GM19238 (cell line): ENCODE measurements at regions not wholly inside any gene's neighbourhood (a gene's known extent, or its start where the extent isn't known, plus 50 kb on each side); places are given as distances from the start of the nearest gene placed in this dataset.

Experiments
- DNase-seq: peaks from one replicate; pipeline ENCODE4 v3.0.0; 2011; ENCODE audit warnings: low spot score; ENCODE audit not compliant: insufficient read length

DNA sequence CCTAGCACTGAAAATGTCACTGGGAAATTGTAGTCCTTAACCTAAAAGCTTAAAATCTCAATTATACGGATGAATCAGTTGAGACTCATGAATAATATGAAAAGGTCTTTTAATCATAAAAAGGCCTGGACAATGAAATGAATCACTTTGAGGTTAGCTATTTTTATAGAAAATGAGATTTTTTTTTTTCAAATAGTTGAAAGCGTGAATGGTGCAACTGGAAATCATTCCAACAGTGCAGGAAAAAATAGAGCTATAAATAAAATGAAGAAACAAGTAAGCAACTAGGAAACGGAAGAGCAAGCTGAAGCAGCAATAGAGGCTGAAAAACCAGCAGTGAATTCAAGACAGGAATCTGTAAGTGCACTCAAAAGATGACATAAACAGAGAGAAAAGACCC lies 142.9 kb downstream of the BACH1 start:
- DNase-seq = no peak

DNA sequence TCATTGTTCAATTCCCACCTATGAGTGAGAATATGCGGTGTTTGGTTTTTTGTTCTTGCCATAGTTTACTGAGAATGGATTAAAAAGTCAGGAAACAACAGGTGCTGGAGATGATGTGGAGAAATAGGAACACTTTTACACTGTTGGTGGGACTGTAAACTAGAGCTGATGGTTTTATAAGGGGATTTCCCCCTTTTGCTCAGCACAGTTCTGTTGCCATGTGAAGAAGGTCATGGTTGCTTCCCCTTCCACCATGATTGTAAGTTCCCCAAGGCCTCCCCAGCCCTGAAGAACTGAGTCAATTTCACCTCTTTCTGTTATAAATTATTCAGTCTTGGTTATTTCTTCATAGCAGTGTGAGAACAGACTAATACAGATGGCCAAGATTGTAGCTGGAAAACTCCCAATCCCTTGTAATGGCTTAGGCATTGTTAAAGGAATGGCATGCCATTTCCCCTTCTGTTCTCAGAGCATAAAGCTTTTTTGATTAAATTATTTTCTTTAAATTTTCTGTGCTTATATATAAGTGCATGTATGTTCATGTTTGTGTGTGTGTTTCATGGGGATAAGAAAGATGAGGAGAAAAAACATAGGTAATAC lies 144.8 kb downstream of the BACH1 start:
- DNase-seq = no peak

DNA sequence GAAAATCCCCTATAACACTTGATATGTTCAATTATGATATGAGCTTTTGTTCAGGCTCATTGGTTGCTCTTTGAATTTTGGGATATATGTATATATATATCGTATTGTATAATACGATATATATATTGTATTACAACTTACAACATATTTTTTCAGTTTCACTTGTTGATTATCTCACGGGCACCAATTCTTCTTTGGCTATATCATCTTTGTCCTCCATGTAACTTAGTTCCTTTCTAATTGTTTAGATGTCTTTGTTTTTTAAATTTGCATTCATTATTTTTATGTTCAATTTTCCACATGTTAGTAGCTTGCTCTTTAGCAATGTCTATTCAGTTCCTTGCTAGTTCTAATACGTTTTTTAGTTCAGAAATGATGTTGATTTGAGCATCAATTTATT lies 150.0 kb downstream of the BACH1 start:
- no peak for DNase-seq

DNA sequence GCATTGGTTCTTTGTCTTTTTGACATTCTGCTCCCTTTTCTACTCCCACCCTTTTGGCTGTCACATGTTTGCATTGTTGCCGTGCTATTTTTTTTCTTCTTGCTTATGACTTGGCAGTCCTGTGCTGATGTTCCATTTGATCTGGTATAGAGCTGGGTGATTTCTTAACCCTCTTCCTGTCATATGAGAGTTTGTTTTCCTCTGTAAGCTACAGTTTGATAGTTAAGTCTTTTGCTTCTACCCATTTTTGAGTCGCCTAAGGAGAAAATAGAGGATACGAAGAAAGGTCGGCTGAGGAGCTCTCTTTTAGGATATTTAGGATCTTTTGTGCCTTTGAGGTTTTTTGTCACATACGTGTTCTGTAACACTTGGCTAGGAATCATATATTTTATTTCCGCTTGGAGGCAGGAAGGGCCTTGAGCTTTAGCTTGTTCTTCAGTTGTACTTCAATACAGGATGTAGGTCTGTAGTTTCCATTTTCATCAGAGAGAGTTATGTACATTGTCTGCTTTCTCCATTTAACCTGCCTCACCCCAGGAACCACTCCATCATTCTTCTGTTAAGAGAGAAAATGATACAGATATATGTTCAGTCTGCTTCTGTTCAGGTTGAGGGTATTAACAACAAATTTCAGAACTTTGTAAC lies 150.7 kb downstream of the BACH1 start:
- DNase-seq = no peak

DNA sequence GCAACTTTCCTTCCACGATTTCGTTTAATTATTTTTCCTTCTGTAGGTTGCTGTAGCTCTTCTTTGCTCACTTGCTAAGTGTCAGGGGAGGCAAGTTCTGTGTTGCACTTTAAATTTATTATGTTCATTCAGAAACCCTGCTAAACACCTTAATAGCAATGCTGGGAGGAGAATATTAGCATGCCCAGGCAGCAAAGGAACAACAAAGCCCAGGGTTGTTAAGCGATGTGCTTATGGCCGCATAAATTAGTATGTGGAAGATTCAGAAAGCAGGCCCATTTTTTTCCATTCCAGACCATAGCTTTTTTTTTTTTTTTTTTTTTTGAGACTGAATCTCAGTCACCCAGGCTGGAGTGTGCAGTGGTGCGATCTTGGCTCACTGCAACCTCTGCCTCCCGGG lies 151.3 kb downstream of the BACH1 start:
- DNase-seq = no peak

DNA sequence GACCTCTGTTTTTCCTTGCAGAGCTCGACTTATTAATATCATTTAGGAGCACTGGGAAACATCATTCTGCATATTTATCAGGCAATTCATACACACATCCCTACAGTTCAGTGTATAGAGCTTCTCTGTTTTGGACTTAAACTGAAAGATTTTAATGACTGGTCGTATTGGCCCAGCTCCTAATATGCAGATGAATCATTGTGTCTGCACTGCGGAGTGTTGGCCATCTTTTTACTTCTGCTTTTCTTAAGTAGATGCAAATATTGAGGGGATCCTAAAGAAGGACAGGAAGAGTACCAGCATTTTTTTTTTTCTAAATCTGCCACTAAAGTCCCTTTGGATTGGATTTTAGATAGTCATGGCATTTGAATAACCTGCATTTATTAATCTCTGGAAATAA lies 154.8 kb downstream of the BACH1 start:
- no peak for DNase-seq

GRCh38 chr21:29454179-29454578 lies 155.5 kb downstream of the BACH1 start:
- DNase-seq = no peak

GRCh38 chr21:29462479-29462878 lies 163.8 kb downstream of the BACH1 start:
- no peak for DNase-seq

DNA sequence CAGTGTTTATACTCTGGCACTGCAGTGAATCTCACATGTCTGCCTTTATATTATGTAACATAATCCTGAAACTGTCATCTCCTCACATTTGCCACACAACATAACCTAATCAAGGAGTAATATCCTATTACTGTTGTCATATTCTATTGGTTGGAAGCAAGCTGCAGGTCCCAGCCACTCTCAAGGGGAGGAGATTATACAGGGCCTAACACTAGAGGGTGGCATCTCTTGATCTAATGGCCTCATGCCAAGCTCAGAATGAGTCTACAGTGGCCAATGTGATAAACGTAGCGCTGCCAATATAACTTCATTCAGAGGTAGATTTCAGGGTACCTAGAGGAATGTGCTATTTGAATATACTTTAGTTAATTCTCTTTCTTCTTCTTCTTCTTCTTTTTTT lies 166.8 kb downstream of the BACH1 start:
- DNase-seq = no peak

DNA sequence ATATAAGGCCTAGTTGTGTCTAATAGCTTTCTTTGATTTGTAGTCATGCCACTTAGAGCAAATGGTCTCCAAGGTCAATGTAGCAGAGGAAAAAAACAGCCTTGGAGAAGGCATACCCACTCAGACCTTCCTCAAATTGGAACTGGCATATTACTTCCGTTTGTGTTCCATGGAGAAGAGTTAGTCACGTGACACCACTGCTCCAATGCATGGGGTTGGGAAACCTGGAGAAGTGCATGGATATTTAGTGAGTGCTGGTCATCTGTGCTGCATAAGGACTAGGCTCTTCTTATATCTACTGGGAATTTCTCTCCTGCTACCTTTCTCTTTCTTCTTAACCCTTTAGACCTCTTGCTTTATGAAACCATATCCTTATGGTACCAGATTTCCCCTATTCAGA lies 167.8 kb downstream of the BACH1 start:
- no peak for DNase-seq

DNA sequence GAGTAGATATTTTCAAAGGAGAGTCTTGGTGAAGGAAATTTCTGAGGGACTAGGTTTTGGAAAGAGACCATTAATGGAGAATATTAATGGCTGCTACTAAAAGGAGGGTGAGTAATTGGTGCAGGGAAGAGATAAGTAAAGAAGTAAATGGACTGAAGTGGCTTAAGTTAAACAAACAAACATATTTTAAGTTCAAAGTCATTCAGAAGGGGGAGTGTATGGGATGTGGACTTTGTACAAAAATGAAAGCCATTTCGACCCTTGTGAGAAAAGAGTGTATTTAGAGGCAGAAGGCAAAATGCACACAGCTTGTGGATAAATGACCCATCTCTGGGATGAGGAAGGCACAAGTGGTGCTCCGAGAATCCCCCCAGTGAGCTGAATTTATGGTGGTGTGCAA lies 171.7 kb downstream of the BACH1 start:
- no peak for DNase-seq

- no peak for DNase-seq
These were observed 175.1 kb downstream of the BACH1 start for GRCh38 chr21:29473808-29474207.

DNA sequence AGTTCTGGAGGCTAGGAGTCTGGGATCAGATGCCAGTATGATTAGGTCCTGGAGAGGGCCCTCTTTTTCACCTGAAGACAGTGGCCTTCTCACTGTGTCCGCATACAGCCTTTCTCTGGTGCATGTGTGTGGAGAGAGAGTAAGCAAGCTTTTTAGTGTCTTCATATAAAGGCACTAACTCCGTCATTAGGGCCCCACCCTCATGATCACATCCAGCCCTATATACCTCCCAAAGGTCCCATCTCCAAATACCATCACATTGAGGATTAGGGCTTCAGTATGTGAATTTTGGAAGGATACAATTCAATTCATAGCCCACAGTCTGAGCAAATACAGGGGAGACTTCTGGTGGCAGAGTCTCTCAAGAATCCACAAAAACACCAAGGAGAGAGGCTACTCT lies 176.6 kb downstream of the BACH1 start:
- DNase-seq = no peak

DNA sequence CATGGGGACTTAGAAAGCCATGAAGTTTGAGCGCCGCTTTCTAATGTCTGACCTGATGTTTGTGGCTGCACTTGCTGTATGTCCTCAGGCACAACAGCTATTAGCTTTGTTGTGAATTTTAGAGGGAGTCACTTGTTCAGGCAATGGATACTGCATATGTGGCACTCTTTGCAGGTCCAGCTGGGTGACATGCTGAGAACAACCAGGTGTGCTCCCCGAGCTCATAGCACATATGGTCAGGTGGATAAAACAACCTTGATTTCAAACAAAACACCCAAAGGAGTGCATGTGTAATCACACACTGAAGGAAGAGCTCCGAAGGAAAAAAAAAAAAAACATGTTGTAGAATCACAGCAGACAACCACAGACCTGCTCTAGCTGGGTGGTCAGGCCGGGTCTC lies 178.6 kb downstream of the BACH1 start:
- no peak for DNase-seq

DNA sequence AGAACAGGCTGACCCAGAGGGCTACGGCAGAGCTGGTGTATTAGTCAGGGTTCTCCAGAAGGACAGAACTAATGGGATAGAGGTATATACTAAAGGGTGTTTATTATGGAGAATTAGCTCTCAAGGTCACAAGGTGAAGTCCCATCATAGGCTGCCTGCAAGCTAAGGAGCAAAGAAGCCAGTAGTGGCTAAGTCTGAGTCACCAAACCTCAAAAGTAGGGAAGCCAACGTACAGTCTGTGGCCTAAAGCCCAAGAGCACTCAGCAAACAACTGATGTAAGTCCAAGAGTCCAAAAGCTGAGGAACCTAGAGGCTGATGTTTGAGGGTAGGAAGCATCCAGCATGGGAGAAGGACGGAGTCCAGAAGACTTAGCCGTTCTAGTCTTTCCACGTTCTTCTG lies 179.2 kb downstream of the BACH1 start:
- no peak for DNase-seq

GRCh38 chr21:29481081-29481480 lies 182.4 kb downstream of the BACH1 start:
- no peak for DNase-seq

- DNase-seq = no peak
These were observed 182.9 kb downstream of the BACH1 start for GRCh38 chr21:29481641-29482040.

DNA sequence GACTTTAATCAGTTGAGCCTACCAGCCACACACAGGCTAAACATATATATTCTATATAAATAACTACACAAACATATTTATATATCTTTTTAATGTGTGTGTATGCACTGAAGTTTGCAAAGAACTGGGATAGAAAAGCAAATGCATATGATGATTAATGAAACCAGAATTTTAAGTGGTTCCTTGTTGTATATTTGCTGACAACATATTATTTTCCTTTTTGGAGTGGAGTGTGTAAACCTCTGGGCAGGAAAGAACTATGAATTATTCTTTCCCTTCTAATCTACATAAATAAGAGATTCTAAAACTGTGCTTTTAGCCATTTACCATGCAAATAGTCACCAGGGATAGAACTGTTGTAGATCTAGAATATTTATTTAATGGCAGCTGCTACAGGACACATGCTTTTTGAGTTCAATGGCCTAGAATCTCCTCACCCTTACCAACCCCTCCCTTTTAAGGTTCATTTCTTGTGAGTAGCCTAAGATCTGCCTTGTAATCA lies 187.6 kb downstream of the BACH1 start:
- no peak for DNase-seq
